ENCODE measurements at regions not wholly inside any gene's neighbourhood (a gene's known extent, or its start where the extent isn't known, plus 50 kb on each side); places are given as distances from the start of the nearest gene placed in this dataset.

DNA sequence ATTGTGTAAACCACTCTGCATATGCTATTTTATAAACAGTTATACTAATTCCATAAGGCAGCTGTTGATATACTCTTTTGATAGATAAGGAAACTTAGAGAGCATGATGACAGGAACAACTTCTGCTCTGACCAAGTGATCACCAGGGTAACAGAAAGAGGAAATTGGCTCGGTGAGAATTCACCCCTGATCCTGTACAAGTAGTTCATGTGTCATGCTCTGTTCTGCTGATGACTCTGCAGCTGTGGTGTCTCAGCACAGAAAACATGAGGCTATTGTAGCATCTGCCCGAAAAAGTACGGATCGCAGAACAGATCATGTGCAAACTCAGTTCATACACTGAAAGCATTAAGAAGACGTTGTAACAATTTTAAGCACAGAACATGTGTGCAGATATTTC lies 345.0 kb downstream of the LRIG3 start:
- Histone ChIP-seq H3K4me1 (no peaks in the 10 kb centered on the region), H3K27me3 (replicated peaks in 1 of 7) (no peaks in the 10 kb centered on the region), H3K4me3 (no peak overlapping the region), H3K27ac (no peak overlapping the region), H3K9me3 (no peaks in the 10 kb centered on the region), H3K36me3 (no peaks in the 10 kb centered on the region)
- DNase-seq, result no peak
- intact Hi-C loops (cut with DNase I; ENCODE audit: low total_unique reads), result no loop called here
- 60 to 70% (median 65%) methylated on average over 5 of the region's 5 CpGs for WGBS, 5 donors
- TF ChIP-seq, protein P1, sequence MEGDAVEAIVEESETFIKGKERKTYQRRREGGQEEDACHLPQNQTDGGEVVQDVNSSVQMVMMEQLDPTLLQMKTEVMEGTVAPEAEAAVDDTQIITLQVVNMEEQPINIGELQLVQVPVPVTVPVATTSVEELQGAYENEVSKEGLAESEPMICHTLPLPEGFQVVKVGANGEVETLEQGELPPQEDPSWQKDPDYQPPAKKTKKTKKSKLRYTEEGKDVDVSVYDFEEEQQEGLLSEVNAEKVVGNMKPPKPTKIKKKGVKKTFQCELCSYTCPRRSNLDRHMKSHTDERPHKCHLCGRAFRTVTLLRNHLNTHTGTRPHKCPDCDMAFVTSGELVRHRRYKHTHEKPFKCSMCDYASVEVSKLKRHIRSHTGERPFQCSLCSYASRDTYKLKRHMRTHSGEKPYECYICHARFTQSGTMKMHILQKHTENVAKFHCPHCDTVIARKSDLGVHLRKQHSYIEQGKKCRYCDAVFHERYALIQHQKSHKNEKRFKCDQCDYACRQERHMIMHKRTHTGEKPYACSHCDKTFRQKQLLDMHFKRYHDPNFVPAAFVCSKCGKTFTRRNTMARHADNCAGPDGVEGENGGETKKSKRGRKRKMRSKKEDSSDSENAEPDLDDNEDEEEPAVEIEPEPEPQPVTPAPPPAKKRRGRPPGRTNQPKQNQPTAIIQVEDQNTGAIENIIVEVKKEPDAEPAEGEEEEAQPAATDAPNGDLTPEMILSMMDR (IDR thresholded peaks at IDR 0.05 in 8 of 11, conservative IDR thresholded peaks at IDR 0.05 in 3 of 11), result no peak
- TF ChIP-seq POLR2A (IDR thresholded peaks at IDR 0.05) (no peak), POLR2AphosphoS5 (IDR thresholded peaks at IDR 0.05) (no peak)

DNA sequence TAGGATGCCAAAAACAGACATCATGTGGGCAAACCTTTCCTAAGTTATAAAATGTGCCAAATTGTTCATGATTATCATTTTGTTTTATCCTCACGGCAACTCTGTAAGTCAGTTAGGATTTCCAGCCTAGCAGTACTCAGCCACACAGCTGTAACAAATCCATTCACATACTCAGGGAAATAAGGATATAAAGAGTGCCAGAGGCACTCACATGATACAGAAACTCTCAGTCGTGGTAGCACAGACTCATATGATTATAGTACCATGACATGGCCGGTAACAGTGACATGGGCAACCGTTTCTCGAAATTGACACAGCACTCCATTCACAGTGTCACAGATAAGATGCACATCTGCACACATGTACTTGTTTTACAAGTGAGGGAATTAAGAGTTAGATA lies 344.2 kb downstream of the LRIG3 start:
- TF ChIP-seq POLR2AphosphoS5 (IDR thresholded peaks at IDR 0.05) (no peak), POLR2A (IDR thresholded peaks at IDR 0.05) (no peak)
- TF ChIP-seq, protein P1 (IDR thresholded peaks at IDR 0.05 in 8 of 11, conservative IDR thresholded peaks at IDR 0.05 in 3 of 11), result no peak
- Histone ChIP-seq H3K27ac (no peak overlapping the region), H3K36me3 (no peaks in the 10 kb centered on the region), H3K27me3 (replicated peaks in 1 of 7) (no peaks in the 10 kb centered on the region), H3K4me3 (no peak overlapping the region), H3K9me3 (no peaks in the 10 kb centered on the region), H3K4me1 (no peaks in the 10 kb centered on the region)
- 80 to 94% (median 87%) methylated on average over 5 of the region's 5 CpGs for WGBS, 5 donors
- intact Hi-C loops (cut with DNase I; ENCODE audit: low total_unique reads), result no loop called here
- DNase-seq, result no peak

DNA sequence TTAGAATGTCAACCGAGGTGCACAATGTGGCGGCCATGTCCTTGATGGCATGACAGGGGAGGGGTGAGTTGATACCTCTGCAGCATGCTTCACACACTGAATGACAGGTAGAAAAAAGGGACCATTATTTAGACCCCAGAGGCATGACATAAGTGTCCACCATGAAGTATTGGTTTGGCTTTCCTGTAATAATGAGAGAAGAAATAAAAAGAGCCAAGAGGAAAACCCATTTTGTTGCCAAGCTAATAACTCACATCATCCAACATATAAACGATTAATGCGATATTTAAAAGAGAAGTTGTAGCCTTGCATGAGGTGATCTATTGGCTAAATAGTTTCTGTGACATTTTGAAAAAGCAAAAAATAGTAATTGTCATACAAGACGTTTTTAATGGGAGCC lies 343.4 kb downstream of the LRIG3 start:
- TF ChIP-seq, protein P1 (IDR thresholded peaks at IDR 0.05 in 8 of 11, conservative IDR thresholded peaks at IDR 0.05 in 3 of 11), result no peak
- TF ChIP-seq POLR2A (IDR thresholded peaks at IDR 0.05), result no peak
- TF ChIP-seq POLR2AphosphoS5 (IDR thresholded peaks at IDR 0.05), result no peak
- no peaks in the 10 kb centered on the region for H3K9me3 ChIP-seq
- no peak overlapping the region for H3K4me3 ChIP-seq
- H3K4me1 ChIP-seq, result no peaks in the 10 kb centered on the region
- DNase-seq, result no peak
- H3K36me3 ChIP-seq, result no peaks in the 10 kb centered on the region
- no peak overlapping the region for H3K27ac ChIP-seq
- WGBS, 5 donors, result 79 to 82% (median 81%) methylated on average over 5 of the region's 5 CpGs
- intact Hi-C loops (cut with DNase I; ENCODE audit: low total_unique reads), result no loop called here
- H3K27me3 ChIP-seq (replicated peaks in 1 of 7), result no peaks in the 10 kb centered on the region

DNA sequence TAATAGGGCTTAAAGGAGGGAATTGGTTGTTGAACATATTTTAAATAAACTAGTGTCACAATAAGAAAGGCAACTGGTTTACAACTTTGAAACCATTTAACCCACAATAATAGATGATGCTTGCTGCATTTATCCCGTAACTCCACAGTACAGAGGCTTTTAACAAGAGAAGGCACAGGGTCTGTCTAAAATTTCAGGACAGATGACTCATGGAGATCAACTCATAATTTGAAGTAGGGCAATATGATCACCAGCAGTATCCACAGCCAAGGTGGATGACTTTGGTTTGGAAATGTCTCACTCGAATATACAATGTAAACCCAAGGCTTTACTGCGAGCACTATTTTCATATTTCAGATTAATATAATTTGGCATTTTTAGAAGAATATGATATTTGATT lies 340.2 kb downstream of the LRIG3 start:
- Histone ChIP-seq H3K4me1 (no peaks in the 10 kb centered on the region), H3K9me3 (no peaks in the 10 kb centered on the region), H3K36me3 (no peaks in the 10 kb centered on the region), H3K27ac (no peak overlapping the region), H3K27me3 (replicated peaks in 1 of 7) (no peaks in the 10 kb centered on the region), H3K4me3 (no peak overlapping the region)
- WGBS, 5 donors, result 87 to 97% (median 92%) methylated on average over 3 of the region's 3 CpGs
- DNase-seq, result no peak
- intact Hi-C loops (cut with DNase I; ENCODE audit: low total_unique reads), result no loop called here
- TF ChIP-seq POLR2A (IDR thresholded peaks at IDR 0.05), result no peak
- TF ChIP-seq, protein P1 (IDR thresholded peaks at IDR 0.05 in 8 of 11, conservative IDR thresholded peaks at IDR 0.05 in 3 of 11), result no peak
- TF ChIP-seq POLR2AphosphoS5 (IDR thresholded peaks at IDR 0.05), result no peak

Data from spleen (tissue), 11 donors.